GM18520 (cell line): ENCODE measurements at regions not wholly inside any gene's neighbourhood (a gene's known extent, or its start where the extent isn't known, plus 50 kb on each side); places are given as distances from the start of the nearest gene placed in this dataset.
"Not testable (repeated sequence)": the region's sequence is repeated elsewhere in the genome, so short reads cannot be mapped to it uniquely, and the experiment has no call there.

Experiments
- ATAC-seq: cut with Tn5 transposase; IDR thresholded peaks from one replicate; pipeline ENCODE4 v1.9.1; 2021; ENCODE audit not compliant: unreplicated experiment

DNA sequence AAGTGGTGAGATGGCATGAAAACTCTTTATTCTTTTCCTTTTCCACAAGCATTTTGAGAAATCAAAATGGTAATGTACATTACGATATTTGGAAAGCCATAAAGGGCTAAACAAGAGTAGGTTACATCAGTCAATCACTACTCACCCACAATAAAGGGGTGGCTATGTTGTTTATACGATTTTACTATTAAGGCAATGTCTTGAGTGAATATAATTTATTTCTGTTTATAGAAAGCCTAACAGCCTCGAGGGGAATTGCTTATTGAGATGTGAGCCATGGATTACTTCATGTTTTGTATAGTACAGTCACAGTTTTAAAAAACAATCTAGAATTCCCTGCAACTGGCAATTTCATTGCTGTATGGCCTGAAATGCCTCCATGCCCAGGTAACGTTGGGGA lies 237.5 kb upstream of the RBBP8 start:
- no peak for ATAC-seq

DNA sequence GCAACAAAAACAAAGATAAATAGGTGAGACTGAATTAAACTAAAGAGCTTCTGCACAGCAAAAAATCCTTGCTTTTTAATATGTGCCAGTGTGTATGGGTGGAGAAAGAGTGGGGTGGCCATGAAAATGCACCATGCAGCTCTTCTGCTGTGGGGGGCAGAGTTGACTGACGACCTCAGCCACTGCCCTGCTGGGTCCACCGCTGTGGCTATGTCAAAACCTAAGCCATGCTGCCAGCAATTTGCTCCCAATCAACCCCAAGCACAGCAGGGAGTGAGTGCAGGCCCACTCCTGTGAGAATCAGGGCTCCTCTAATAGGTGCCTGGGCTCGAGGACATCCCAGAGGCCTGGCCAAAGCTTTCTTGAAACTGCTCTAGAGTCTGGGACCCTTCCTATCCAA lies 235.6 kb upstream of the RBBP8 start:
- ATAC-seq, result no peak

DNA sequence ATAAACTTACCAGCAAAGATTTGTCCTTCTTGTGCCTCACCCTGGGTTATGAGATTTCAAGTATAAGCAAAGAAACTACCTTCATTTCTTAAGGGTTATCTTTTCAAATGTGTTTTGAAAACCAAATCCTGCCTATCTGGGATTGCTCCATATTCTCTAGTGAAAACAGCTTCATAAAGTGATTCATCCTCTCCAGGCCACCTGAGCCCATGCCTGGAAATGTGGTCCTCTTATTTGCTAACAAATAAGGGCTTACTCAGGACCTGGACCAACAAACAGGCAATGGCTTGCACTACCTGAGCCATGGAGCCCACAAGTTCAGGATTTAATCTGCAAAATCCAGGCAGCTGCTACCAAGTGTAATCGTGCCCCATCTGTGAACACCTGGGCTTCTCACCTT lies 234.4 kb upstream of the RBBP8 start:
- ATAC-seq, result no peak

DNA sequence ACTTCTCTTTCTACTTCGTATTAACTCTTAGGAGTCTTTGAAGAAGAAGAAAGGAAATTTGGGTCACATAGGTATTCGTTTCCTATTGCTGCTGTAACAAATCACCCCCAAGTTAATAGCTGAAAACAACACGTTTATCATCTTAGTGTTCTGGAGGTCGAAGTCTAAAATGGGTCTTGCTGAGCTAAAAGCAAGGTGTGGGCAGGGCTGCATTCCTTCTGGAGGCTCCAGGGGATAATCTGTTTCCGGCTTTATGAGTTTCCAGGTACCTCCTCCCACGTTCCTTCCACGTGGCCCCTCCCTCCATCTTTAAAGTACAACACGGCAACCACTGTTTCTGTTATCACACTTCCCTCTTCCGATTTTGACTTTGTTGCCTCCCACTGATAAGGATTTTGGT lies 233.5 kb upstream of the RBBP8 start:
- ATAC-seq, result no peak

DNA sequence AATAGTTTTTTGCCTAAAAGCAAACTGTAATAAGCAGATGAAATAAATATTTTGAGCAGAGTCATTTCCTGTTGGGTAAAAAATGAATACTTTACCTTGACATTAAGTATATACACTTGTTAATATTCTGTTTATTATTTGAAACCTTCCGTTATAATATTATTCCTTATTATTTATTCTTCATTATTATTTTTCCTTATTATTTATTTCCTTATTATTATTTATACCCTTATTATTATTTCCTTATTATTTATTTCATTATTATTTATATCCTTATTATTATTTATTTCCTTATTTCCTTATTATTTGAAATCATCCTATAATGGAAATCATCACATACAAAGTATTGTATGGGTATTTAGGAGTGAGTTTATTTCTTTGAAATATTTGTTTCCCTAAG lies 232.2 kb upstream of the RBBP8 start:
- ATAC-seq, result no peak

DNA sequence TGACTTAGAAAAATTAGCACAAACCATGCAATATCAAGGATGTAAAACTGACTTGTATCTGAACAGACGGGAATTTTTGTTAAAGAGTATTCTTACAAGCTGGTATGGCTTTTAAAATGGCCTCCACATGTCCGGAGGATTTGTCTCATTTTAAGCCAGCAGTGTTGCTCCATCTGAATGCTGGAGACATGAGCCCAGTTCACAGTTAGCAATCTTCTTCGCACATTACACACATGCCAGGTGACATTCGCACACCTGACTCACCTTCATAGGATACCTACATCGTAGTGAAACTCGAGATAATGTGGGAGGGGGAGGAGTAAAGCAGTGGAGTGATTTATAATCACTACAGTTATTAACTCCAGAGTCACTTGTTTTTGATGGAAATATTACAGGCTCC lies 231.8 kb upstream of the RBBP8 start:
- no peak for ATAC-seq

DNA sequence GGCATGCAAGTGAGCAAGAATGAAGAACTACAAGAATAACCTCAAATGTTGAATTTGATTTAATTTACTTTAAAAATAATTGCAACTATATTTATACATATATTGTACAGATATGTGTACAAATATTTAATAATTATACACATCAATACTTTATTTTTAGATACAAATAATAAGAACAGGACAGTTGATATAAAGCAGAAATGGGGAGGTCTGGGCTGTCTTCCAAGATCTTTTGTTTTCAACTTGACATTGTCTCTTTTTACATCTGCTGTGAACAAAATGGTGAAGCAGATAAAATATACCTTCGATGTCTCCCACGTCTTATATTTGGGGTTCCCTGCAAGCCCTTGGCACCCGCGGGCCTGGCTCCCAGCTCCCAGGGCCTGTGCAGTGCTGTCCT lies 231.3 kb upstream of the RBBP8 start:
- ATAC-seq, result no peak

DNA sequence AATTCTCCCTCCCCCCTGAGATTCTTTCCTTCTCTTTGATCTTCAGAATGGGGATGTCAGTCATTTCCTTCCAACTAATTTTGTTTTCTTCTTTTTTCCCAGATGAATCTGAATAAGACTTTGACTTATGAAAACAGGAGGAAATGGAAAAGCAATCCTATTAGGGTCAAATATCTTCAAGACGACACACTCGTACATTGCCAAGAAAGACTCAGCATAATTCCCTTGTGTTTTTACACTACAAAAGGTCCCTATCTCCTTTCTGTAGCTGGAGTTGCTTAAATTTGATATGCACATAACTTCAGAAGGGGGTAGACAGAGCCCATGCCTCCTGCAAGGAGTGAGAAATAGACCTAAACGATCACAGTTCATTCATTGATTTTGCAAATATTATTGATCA lies 230.3 kb upstream of the RBBP8 start:
- no peak for ATAC-seq

DNA sequence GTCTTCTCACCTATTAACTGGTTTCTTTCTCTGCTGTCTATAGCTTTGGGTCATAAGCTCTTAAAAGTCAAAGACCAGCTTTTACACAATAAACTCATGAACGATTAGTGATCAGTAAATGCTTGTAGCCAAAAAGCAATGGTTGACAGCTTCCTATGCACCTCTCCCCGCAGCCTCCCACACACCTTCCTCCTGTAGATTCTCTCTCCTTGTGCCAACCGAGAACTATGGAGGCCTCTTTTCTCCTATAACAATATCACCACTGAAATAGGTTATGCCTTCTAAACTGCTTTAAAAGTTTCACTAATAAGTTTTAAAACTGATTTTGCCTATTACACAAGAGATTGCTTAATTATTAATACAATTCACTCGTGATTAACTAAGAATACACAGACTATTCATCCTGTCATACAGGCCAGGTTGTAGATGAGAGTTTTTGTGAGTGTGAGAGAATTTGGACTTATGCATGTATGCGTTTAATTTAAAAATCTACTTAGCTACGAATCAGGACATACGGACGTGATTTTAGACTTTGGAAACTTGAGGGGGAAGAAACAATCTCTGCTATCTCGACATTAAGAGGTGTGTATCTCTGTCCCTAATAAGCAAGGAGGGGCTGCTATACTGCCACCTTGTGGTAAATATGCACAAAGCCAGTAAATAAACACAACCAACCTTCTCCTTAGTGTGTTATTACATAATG lies 229.1 kb upstream of the RBBP8 start:
- ATAC-seq, result no peak

DNA sequence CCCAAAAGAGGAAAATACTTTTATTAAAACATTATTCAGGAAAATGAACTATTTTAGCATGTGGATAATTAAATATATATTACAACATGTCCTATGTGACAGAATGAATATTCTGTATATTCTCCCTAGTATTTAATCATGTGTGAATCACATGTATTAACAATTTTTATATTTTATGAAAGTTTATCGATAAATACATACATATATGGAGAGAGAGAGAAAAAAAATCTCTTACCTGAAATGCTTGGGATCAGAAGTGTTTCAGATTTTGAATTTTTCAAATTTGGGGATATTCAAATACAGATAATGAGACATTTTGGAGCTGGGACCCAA lies 228.6 kb upstream of the RBBP8 start:
- ATAC-seq, result no peak

DNA sequence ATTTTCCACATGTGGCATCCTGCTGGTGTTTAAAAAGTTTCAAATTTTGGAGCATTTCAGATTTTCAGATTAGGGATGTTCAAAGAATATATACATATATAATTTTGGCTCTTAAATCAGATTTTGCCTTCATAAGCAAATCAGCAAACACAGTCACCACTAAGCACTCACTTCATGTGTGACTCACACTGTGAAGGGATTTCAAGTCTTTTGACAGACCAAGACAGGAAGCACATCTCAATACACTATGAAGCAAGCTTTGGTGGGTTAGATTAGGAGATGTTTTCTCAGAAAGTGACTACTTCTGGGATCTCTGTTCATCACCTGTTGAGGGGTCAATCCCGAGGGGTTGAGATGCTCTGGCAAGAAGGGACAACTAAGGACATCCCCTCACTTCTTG lies 227.8 kb upstream of the RBBP8 start:
- no peak for ATAC-seq

DNA sequence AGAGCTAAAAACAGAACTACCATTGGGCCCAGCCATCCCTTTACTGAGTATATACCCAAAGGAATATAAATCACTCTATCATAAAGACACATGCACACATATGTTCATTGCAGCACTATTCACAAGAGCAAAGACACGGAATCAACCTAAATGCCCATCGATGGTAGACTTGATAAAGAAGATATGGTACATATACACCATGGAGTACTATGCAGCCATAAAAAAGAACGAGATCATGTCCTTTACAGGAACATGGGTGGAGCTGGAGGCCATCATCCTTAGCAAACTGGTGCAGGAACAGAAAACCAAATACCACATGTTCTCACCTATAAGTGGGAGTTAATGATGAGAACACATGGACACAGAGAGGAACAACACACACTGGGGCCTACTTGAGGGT lies 227.1 kb upstream of the RBBP8 start:
- ATAC-seq, result not testable (repeated sequence)

DNA sequence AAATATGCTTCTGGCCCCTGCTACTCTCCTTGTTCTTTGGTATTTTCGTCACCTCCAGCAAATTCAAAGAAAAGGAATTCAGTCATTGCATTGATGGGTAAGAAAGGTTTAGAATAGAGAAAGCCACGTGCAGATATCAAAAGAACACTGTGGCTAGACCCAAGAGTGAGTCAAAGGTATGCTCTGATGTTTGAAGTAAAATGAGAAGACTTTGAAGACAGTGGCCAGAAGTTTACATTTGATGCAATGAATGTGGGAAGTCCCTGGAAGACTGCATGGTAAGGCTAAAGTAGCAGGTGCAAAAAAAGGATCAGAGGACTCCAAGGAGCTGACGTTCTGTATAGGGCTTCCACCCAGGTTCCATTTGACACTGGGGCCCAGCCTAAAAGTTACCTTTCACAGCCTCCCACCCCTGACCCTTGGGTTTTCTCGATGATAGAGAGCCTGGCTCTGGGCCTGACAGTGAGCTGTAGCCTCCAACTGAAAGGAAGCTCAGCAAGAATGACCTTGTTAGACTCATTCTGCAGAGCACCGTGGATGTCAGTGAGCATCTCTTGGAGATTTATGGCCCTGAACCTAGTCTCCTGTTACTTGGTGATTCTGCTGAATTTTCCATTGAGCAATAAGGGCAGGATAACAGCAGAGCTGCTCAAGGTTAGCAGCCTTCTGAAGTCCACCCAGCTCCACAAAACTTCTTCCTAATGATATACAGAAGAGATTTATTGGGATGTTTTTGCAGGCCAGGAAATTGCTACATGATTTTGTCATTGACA lies 223.7 kb upstream of the RBBP8 start:
- ATAC-seq, result no peak

DNA sequence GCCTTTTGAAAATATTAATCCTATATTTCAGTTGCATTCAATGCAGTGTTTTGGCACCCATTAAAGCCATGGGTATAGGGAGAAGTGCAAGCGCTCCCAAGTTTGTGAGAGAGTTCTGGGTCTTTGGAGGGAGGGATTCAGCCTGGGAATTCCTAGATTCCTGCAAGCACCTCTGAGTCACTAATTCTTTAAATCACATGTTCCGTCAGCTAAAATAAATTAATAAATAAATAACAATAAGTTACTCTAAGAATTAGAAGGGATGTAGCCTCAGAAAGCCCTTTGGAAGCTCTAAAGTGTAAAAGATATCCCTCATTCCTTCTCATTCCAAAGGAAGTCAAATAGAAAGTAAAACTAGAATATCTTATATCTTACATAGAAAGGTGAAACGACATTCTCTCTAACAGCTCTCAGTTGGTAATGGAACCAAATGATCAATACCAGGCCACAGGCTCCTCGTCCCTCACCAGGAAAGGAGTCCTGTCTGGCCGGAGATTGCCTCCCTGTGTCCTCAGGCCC lies 222.4 kb upstream of the RBBP8 start:
- ATAC-seq, result no peak

DNA sequence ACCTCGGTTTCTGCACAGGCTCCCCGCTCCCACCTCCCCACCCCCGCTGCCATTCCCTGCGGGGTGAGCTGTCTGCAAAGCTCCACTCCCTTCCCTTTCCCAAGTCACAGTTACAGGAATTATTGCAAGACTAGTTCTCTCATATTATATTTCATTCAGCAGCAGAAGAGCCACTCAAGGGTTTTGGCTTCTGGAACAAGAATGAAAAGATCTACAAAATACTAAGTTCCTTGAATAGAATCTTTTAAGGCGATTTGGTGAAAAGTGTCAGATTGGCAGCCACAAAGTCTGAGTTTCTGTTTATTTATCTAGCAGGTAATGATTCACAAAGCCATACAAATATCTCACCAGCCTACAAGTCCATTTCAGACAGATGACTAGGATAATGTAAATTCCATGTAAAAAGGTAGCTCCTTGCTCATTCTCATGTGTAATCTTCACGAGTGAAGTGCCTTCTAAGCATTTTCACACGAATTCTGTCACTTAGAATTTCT lies 221.9 kb upstream of the RBBP8 start:
- ATAC-seq, result no peak

DNA sequence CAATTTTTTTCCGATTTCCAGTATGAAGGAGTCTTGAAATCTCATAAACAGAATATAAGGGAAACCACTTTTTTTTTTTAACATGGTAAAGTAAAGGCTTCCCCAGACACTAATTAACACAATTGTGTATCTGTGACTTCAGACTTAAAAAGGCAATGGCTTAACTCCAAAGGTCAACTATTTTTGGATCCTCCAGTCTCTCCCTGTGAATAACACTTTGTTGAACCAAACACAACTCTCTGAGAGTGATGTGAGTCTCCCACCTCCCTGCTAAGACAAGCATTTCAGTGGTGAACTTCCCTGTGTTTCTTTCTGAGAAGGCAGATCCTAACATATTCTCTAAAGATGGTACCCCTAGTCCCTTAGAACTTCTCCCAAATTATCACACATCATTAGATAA lies 219.6 kb upstream of the RBBP8 start:
- no peak for ATAC-seq

DNA sequence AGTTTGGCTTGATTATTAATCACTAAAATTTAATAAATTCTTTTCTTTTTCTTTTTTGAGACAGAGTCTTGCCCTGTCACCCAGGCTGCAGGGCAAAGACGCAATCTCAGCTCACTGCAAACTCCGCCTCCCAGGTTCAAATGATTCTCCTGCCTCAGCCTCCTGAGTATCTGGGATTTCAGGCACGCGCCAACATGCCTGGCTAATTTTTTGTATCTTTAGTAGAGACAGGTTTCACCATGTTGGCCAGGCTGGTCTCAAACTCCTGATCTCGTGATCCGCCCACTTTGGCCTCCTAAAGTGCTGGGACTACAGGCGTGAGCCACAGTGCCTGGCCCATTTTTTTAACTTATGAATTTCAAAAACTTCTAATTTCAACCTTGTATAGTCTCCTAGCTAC lies 215.6 kb upstream of the RBBP8 start:
- not testable (repeated sequence) for ATAC-seq

DNA sequence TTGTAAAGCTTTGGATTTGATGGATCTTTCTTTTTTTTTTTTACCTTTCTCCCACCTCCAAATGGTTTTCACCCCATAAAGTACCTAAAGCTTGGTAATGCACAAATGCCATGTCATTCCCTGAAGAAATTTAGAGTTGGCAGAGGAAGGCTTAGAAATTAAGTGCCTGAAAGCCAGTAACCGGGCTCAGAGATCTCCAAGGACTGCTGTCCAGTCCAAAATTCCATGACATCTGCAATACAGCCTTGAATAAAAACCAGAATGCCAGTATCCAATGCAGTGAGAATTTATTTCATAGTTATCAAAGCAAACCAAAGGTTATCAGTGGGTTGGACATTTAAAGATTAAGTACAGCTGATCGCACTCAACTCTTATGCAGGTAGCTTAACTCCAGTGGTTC lies 209.9 kb upstream of the RBBP8 start:
- no peak for ATAC-seq

DNA sequence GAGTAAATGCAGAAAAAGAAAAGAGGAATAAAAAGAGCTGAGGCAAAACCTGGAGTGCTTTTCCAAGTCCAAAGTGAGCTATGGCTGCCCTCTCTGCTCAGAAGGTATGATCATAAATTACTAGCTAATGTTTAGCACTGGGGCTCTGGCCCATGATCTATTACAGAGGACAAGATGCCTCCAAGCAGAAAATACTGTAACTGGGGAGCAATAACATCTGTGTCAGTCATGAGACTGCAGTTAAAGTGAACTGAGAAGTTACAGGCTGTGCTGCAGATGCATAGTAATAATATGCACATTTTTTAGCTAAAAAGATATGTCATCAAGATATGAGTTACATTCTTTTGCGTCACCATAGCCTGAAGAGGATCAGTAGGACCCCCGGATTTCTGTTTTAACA lies 209.4 kb upstream of the RBBP8 start:
- ATAC-seq, result no peak

DNA sequence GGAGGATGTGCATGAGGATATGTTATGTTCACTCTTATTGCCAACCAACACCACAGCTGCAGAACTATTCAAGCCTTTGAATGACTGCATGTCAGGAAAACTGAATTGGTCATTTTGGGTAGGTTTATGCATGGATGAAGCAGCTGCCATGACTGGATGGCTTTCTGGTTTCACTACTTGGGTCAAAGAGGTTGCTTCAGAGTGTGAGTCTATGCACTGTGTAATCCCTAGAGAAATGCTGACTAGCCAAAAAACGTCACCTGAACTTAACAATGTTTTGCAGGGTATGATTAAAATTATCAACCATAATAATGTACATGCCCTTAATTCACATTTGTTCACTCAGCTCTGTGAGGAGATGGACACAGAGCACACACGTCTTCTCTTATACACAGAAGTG lies 206.7 kb upstream of the RBBP8 start:
- no peak for ATAC-seq

DNA sequence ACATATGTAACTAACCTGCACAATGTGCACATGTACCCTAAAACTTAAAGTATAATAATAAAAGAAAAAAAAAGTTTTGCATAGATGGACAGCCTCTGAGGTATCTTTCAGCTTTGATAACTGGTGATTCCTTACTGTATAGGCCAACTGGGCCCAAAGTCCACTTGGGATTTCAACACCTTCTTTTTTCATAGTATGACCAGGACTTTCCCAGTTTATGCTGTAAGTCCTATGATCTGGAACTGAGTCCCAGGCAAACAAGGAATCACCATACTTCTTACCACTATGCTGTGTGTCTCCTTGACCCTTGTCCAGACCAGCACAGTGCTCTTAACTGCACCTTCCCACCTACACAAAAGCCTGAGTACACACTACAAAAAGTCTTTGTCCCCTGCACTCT lies 205.1 kb upstream of the RBBP8 start:
- ATAC-seq, result no peak

DNA sequence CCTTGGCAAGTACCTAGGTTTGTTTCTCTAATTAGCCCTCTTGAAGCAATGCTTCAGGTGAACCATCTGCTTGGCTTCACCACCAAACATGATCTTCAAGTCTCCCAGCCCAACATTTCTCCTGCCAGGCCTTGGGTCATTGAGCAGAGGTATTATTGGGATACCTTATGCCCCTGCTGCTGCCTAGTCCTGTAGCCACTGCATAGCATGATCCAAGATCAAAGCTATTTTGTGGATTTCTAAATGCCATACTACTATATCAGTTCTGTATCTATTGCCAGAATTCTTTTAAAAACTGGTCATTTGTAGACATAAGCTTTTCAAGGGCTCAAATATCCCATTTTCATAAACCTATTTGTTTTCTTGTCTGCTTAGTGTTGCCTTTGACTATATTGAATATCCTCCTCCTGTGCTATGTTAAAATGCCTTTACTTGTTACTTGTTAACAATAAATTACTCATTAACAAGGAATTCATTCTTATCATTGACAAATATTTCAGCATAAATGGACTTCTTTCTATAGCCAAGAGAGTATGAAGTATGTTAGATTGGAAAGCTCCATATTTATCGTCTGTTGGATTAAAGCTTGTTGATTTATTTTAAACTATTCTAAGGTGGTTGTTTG lies 204.5 kb upstream of the RBBP8 start:
- no peak for ATAC-seq
